ENCODE measurements at regions not wholly inside any gene's neighbourhood (a gene's known extent, or its start where the extent isn't known, plus 50 kb on each side); places are given as distances from the start of the nearest gene placed in this dataset.

- no peak overlapping the region for H3K9ac ChIP-seq (replicated peaks in 1 of 4; ENCODE audit: extremely low read depth in 1 of 4, low read depth in 3 of 4, low read length in 3 of 4)
- no peak overlapping the region for H2BK20ac ChIP-seq (ENCODE audit: low read length)
- peaks cover 0 to 2% of the 10 kb centered on the region in 2 experiments; a peak in 1 of 4 replicates for H3K9me3 ChIP-seq (ENCODE audit: insufficient read depth in 2 of 2, low read depth in 1 of 2, low read length in 1 of 2)
- H3K4me3 ChIP-seq (ENCODE audit: extremely low read depth in 1 of 4, insufficient read depth in 2 of 4, low read depth in 3 of 4, low read length in 4 of 4) = no peak overlapping the region
- H3K79me1 ChIP-seq (ENCODE audit: low read depth, low read length) = no peaks in the 10 kb centered on the region
- H3K18ac ChIP-seq (ENCODE audit: extremely low read depth, low read length) = no peak overlapping the region
- H2BK12ac ChIP-seq (ENCODE audit: low read depth, low read length) = no peak overlapping the region
- no peak overlapping the region for H3K14ac ChIP-seq (ENCODE audit: insufficient read length)
- no peak overlapping the region for H4K91ac ChIP-seq (replicated peaks; ENCODE audit: insufficient read length, low read length)
- no peak overlapping the region for H2BK15ac ChIP-seq (ENCODE audit: low read length)
- H3K23ac ChIP-seq (ENCODE audit: insufficient read length) = no peak overlapping the region
- no peak overlapping the region for H3K56ac ChIP-seq (replicated peaks; ENCODE audit: insufficient read length, low read depth, low read length)
- no peak overlapping the region for H4K5ac ChIP-seq (ENCODE audit: insufficient read length, low read depth, low read length)
- no peaks in the 10 kb centered on the region for H4K20me1 ChIP-seq (replicated peaks in 1 of 2; ENCODE audit: control insufficient read depth in 1 of 2, insufficient read depth in 2 of 2, low read length in 2 of 2)
- no peaks in the 10 kb centered on the region for H3K4me1 ChIP-seq (replicated peaks in 1 of 4; ENCODE audit: control insufficient read depth in 3 of 4, insufficient read depth in 4 of 4, low read length in 3 of 4)
- WGBS, 2 experiments (ENCODE audit: extremely low coverage in 1 of 2, insufficient coverage in 1 of 2, insufficient read length in 1 of 2, insufficient replicate concordance in 2 of 2, low coverage in 1 of 2, low lambda C conversion rate in 2 of 2, missing lambda C conversion rate in 1 of 2) = 87% methylated on average over 4 of the region's 4 CpGs; no CpG with 5 or more reads in 1 of the 2 experiments
- no peak overlapping the region for H2BK5ac ChIP-seq (ENCODE audit: low read depth, low read length)
- TF ChIP-seq CEBPB (IDR thresholded peaks at IDR 0.05; ENCODE audit: low read depth, low read length) (no peak), POLR2AphosphoS5 (IDR thresholded peaks at IDR 0.05; ENCODE audit: low read depth, low read length) (no peak), EZH2 (IDR thresholded peaks at IDR 0.05; ENCODE audit: low read depth, low read length, severe bottlenecking) (no peak), CBX8 (IDR thresholded peaks at IDR 0.05; ENCODE audit: borderline replicate concordance, low read depth, low read length) (no peak), EGR1 (IDR thresholded peaks at IDR 0.05; ENCODE audit: borderline replicate concordance, low read depth, low read length) (no peak), TBP (IDR thresholded peaks at IDR 0.05; ENCODE audit: low read depth, low read length) (no peak), GABPA (IDR thresholded peaks at IDR 0.05; ENCODE audit: borderline replicate concordance, insufficient read depth, low read length) (no peak), TEAD4 (IDR thresholded peaks at IDR 0.05; ENCODE audit: low read depth, low read length) (no peak), ATF3 (IDR thresholded peaks at IDR 0.05; ENCODE audit: insufficient read depth, low read depth, low read length) (no peak), ZNF274 (IDR thresholded peaks at IDR 0.05; ENCODE audit: borderline replicate concordance, extremely low read depth, low read length) (no peak), POU5F1 (IDR thresholded peaks at IDR 0.05; ENCODE audit: low read depth, low read length) (no peak)
- H3K36me3 ChIP-seq (ENCODE audit: control insufficient read depth in 2 of 4, insufficient read depth in 4 of 4, low read length in 3 of 4) = no peaks in the 10 kb centered on the region
- FAIRE-seq = no peak
- no peaks in the 10 kb centered on the region for H3K79me2 ChIP-seq (ENCODE audit: control insufficient read depth in 1 of 2, insufficient read depth in 2 of 2, low read length in 2 of 2)
- no peak for DNase-seq (ENCODE audit: low read depth in 1 of 2, low spot score in 2 of 2)
- no peak overlapping the region for H2AFZ ChIP-seq (ENCODE audit: low read length)
- H3K4ac ChIP-seq (replicated peaks; ENCODE audit: insufficient read length, low read depth, low read length) = no peak overlapping the region
- CTCF ChIA-PET (ENCODE audit: partially characterized antibody) = no interaction called here
- H2BK120ac ChIP-seq (replicated peaks; ENCODE audit: low read depth, low read length) = no peak overlapping the region
- POLR2A ChIA-PET (ENCODE audit: partially characterized antibody) = no interaction called here
- H4K8ac ChIP-seq (ENCODE audit: extremely low read depth, insufficient read depth, low read length) = no peak overlapping the region
- no peak overlapping the region for H3K27ac ChIP-seq (ENCODE audit: low read depth, low read length)
- H2AK5ac ChIP-seq (ENCODE audit: low read depth, low read length) = no peak overlapping the region
- no peak overlapping the region for H3K4me2 ChIP-seq (ENCODE audit: insufficient read depth in 1 of 2, low read depth in 2 of 2, low read length in 2 of 2)
- H3K27me3 ChIP-seq (replicated peaks in 1 of 4; ENCODE audit: control insufficient read depth in 3 of 4, extremely low read depth in 1 of 4, insufficient read depth in 3 of 4, low read length in 3 of 4) = no peaks in the 10 kb centered on the region; a peak in 1 of 7 replicates
- no peaks in the 10 kb centered on the region for H3K23me2 ChIP-seq (ENCODE audit: low read depth, low read length)
Observed at GRCh38 chr6:53210811-53211210, 62.2 kb upstream of the GCM1 start.
